ENCODE measurements at regions not wholly inside any gene's neighbourhood (a gene's known extent, or its start where the extent isn't known, plus 50 kb on each side); places are given as distances from the start of the nearest gene placed in this dataset.

GRCh38 chr7:41517771-41518170, 185.1 kb downstream of the INHBA start (continued):
- TF ChIP-seq RAD21 (IDR thresholded peaks at IDR 0.05; ENCODE audit: low read length), result no peak
- no peak for TF ChIP-seq FOSL2 (IDR thresholded peaks at IDR 0.05; ENCODE audit: borderline replicate concordance, low read depth)
- no peak for TF ChIP-seq GATA2 (CRISPR knock-in tag; IDR thresholded peaks at IDR 0.05)

DNA sequence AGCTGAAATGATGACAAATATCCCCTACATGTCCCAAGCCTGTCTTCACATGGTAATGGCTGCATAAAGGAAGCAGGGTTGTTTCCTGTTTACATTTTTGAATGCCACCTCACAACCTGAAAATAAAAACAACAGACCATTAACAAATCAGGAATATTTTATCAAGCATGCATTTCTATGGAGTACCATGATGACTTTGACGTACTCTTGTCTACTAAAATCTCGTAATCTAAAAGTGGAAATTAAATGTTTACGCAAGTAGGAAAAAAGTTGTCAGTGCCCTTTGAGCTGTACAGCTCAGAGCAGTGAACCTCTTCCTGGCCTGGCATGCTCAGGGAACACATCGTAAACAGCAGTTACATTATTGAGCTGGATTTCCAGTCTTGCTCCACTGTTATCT, 194.1 kb downstream of the INHBA start:
- Histone ChIP-seq H3K9me2 (no peaks in the 10 kb centered on the region), H3K9me3 (no peaks in the 10 kb centered on the region), H3K27ac (ENCODE audit: low read depth in 2 of 2, low read length in 1 of 2) (no peak overlapping the region), H3K4me1 (ENCODE audit: control insufficient read depth in 1 of 2, insufficient read depth in 2 of 2, low read depth in 1 of 2, low read length in 1 of 2) (no peaks in the 10 kb centered on the region), H3K4me2 (no peak overlapping the region), H3K9ac (no peak overlapping the region), H3K79me2 (ENCODE audit: insufficient read depth) (no peaks in the 10 kb centered on the region), H3K36me3 (replicated peaks in 1 of 2; ENCODE audit: control insufficient read depth in 1 of 2, insufficient read depth in 2 of 2, low read length in 1 of 2) (no peaks in the 10 kb centered on the region), H3F3A (replicated peaks; ENCODE audit: insufficient read depth) (no peaks in the 10 kb centered on the region), H2AFZ (ENCODE audit: low read depth) (no peak overlapping the region), H3K27me3 (ENCODE audit: insufficient read depth) (no peaks in the 10 kb centered on the region), H4K20me1 (ENCODE audit: insufficient read depth) (no peaks in the 10 kb centered on the region), H3K4me3 (ENCODE audit: low read depth in 2 of 2, low read length in 1 of 2) (no peak overlapping the region)
- CTCF ChIA-PET, result no interaction called here
- DNase-seq, result no peak
- TF ChIP-seq, protein P1, sequence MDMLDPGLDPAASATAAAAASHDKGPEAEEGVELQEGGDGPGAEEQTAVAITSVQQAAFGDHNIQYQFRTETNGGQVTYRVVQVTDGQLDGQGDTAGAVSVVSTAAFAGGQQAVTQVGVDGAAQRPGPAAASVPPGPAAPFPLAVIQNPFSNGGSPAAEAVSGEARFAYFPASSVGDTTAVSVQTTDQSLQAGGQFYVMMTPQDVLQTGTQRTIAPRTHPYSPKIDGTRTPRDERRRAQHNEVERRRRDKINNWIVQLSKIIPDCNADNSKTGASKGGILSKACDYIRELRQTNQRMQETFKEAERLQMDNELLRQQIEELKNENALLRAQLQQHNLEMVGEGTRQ (IDR thresholded peaks at IDR 0.05; ENCODE audit: borderline replicate concordance, low read depth, low read length), result no peak
- TF ChIP-seq RXRA (IDR thresholded peaks at IDR 0.05; ENCODE audit: borderline replicate concordance, low read depth), result no peak
- TF ChIP-seq NRF1 (IDR thresholded peaks at IDR 0.05; ENCODE audit: low read depth, low read length), result no peak
- POLR2A ChIA-PET, result no interaction called here
- 78% methylated on average over 4 of the region's 4 CpGs for WGBS (ENCODE audit: low lambda C conversion rate)

- Histone ChIP-seq H3K27me3 (ENCODE audit: insufficient read depth) (no peaks in the 10 kb centered on the region), H3K9me2 (no peaks in the 10 kb centered on the region), H4K20me1 (ENCODE audit: insufficient read depth) (no peaks in the 10 kb centered on the region), H3K9ac (no peak overlapping the region), H3K27ac (ENCODE audit: low read depth in 2 of 2, low read length in 1 of 2) (no peak overlapping the region), H3F3A (replicated peaks; ENCODE audit: insufficient read depth) (no peaks in the 10 kb centered on the region), H3K4me1 (ENCODE audit: control insufficient read depth in 1 of 2, insufficient read depth in 2 of 2, low read depth in 1 of 2, low read length in 1 of 2) (no peaks in the 10 kb centered on the region), H3K36me3 (replicated peaks in 1 of 2; ENCODE audit: control insufficient read depth in 1 of 2, insufficient read depth in 2 of 2, low read length in 1 of 2) (no peaks in the 10 kb centered on the region), H3K4me2 (no peak overlapping the region), H3K4me3 (ENCODE audit: low read depth in 2 of 2, low read length in 1 of 2) (no peak overlapping the region), H3K79me2 (ENCODE audit: insufficient read depth) (no peaks in the 10 kb centered on the region), H2AFZ (ENCODE audit: low read depth) (no peak overlapping the region), H3K9me3 (no peaks in the 10 kb centered on the region)
- TF ChIP-seq TEAD4 (IDR thresholded peaks at IDR 0.05; ENCODE audit: borderline replicate concordance, insufficient read depth) (no peak), GABPA (IDR thresholded peaks at IDR 0.05; ENCODE audit: low read depth) (no peak), YY1 (IDR thresholded peaks at IDR 0.05; ENCODE audit: low read depth) (no peak), NFIC (IDR thresholded peaks at IDR 0.05; ENCODE audit: borderline replicate concordance) (no peak), FOXJ3 (CRISPR knock-in tag; IDR thresholded peaks at IDR 0.05) (no peak), EZH2phosphoT487 (IDR thresholded peaks at IDR 0.05; ENCODE audit: borderline replicate concordance, low read depth) (no peak), GATA2 (CRISPR knock-in tag; IDR thresholded peaks at IDR 0.05) (no peak), RXRA (IDR thresholded peaks at IDR 0.05; ENCODE audit: borderline replicate concordance, low read depth) (no peak), RAD21 (IDR thresholded peaks at IDR 0.05; ENCODE audit: low read length) (no peak), FOXM1 (IDR thresholded peaks at IDR 0.05; ENCODE audit: low read depth) (no peak), RFX5 (IDR thresholded peaks at IDR 0.05; ENCODE audit: low read length) (no peak), CTCF (IDR thresholded peaks at IDR 0.05) (no peak), TAF1 (IDR thresholded peaks at IDR 0.05; ENCODE audit: borderline replicate concordance, low read depth, low read length) (no peak), POLR2AphosphoS5 (IDR thresholded peaks at IDR 0.05; ENCODE audit: low read depth, low read length) (no peak), TCF12 (IDR thresholded peaks at IDR 0.05) (no peak), PBX3 (IDR thresholded peaks at IDR 0.05) (no peak), CHD2 (IDR thresholded peaks at IDR 0.05; ENCODE audit: low read length, partially characterized antibody) (no peak), RCOR1 (IDR thresholded peaks at IDR 0.05; ENCODE audit: low read length) (no peak), ELF1 (IDR thresholded peaks at IDR 0.05) (no peak)
- TF ChIP-seq, protein P1 (IDR thresholded peaks at IDR 0.05; ENCODE audit: borderline replicate concordance, low read depth, low read length), result no peak
- ChIA-PET POLR2A (no interaction called here), CTCF (interaction anchor here (0.6 kb wide), 1 partner anchor 241 kb away, joined by 3 read pairs; no protein-coding TSS in a partner anchor)
- WGBS (ENCODE audit: low lambda C conversion rate), result 37% methylated on average over 4 of the region's 4 CpGs
- no peak for DNase-seq
Measured at GRCh38 chr7:41507686-41508268, 195.1 kb downstream of the INHBA start.

Data from SK-N-SH (cell line).